ENCODE measurements at regions not wholly inside any gene's neighbourhood (a gene's known extent, or its start where the extent isn't known, plus 50 kb on each side); places are given as distances from the start of the nearest gene placed in this dataset.

DNA sequence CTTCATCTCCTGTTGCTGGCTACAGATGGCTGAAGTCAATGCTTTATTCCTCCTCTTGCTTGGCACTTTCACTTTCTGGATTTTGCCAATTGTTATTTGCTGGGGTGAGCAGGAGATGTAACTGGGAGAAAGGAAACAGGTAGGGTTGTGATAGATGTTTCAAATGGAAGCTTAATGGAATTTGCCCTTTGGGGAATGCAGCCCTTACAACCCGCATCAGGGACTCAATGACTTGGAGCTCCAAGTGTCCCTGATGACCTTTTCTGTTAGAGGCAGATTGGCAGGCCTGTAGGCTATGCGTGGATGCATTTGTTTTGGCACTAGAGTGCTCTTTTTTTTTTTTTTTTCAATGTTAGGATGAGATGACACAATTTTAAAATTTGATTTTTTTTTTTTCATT is 219.9 kb upstream of the GLRA1 start:
- Mint-ChIP-seq H3K9me3 (no peaks in the 10 kb centered on the region), H3K36me3 (no peaks in the 10 kb centered on the region), H3K4me3 (no peak overlapping the region), H3K27me3 (peaks cover 3 to 6% of the 10 kb centered on the region in 2 donors), H3K27ac (no peak overlapping the region), H3K4me1 (ENCODE audit: low read depth in 2 of 2) (no peaks in the 10 kb centered on the region)
- ATAC-seq (no peak), DNase-seq (ENCODE audit: low spot score) (no peak)

DNA sequence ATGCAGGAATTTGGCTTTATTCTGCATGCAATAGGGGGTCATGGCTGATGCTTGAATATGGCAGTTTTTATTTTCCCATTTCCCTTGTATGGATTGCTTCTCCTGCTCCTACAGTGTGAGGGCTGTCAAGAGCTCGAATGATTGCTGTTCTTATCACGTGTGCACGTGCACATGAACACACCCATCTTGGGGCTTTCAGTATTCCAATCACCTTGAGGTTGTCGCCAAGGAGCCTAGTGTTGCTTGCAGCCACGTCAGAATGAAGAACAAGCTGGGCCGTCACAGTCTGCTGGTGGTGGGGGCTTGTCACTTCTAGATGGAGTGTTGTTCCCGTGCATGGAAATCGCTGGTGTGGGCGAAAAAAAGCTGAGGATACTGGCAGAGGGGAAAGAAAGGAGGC is 219.4 kb upstream of the GLRA1 start:
- Mint-ChIP-seq H3K4me3 (no peak overlapping the region), H3K27ac (no peak overlapping the region), H3K36me3 (no peaks in the 10 kb centered on the region), H3K9me3 (no peaks in the 10 kb centered on the region), H3K4me1 (ENCODE audit: low read depth in 2 of 2) (no peaks in the 10 kb centered on the region), H3K27me3 (peaks cover 3 to 6% of the 10 kb centered on the region in 2 donors)
- ATAC-seq (no peak), DNase-seq (ENCODE audit: low spot score) (no peak)

DNA sequence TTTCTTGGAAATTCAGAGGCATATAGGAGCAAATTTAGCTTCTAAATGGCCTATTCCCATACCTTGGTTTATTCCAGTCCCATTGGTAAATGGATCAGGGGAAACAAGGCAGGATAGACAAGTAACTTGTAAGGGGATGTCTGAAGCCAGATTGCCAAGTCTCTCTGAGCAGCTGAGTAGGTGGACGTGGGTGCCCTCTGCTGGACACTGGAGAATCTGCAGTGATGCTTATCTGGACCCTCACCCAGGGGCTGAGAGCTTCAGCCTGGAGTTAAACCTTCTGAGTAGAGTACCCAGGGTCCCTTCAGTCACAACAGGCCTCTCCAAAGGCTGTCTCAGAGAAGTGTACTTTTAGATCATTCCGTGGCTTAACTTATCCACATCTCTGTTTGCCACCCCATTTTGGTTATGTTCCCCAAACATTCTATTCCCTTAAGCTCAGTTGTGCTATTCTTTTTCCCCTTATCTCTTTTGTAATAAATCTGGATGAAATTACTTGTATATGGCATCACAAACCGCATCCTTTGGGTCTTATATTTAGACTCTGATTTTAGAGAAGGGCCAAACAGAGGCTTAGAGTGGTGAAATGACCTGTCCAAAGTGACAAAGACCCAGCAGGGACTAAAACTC is 218.3 kb upstream of the GLRA1 start:
- Mint-ChIP-seq H3K36me3 (no peaks in the 10 kb centered on the region), H3K9me3 (no peaks in the 10 kb centered on the region), H3K27me3 (peaks cover 7 to 13% of the 10 kb centered on the region in 2 donors), H3K4me1 (ENCODE audit: low read depth in 2 of 2) (no peaks in the 10 kb centered on the region), H3K27ac (no peak overlapping the region), H3K4me3 (no peak overlapping the region)
- DNase-seq (ENCODE audit: low spot score) (peak; percentile 72), ATAC-seq (peak; percentile 70 to 71)

DNA sequence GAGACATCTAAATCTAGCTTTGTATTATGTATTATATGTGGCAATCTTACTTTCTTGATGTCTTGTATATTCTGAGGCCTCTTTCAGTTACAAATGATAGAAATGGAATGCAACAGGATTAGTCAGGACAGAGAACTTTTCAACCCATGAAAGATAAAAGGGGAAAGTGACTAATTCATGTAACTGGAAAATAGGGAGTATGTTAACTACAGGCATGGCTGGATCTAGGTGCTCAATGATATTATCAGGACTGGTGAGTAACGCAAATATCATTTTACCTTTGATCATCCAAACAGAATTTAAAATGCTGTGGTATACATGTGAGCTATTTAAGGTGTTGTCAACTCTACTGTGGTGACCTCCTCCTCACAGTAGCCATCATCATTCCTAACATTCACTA is 215.7 kb upstream of the GLRA1 start:
- H3K4me3 Mint-ChIP-seq = no peak overlapping the region
- no peaks in the 10 kb centered on the region for H3K9me3 Mint-ChIP-seq
- H3K27ac Mint-ChIP-seq = no peak overlapping the region
- H3K4me1 Mint-ChIP-seq (ENCODE audit: low read depth in 2 of 2) = no peaks in the 10 kb centered on the region
- H3K36me3 Mint-ChIP-seq = no peaks in the 10 kb centered on the region
- ATAC-seq (no peak), DNase-seq (ENCODE audit: low spot score) (no peak)
- peaks cover 5 to 15% of the 10 kb centered on the region in 2 donors for H3K27me3 Mint-ChIP-seq

DNA sequence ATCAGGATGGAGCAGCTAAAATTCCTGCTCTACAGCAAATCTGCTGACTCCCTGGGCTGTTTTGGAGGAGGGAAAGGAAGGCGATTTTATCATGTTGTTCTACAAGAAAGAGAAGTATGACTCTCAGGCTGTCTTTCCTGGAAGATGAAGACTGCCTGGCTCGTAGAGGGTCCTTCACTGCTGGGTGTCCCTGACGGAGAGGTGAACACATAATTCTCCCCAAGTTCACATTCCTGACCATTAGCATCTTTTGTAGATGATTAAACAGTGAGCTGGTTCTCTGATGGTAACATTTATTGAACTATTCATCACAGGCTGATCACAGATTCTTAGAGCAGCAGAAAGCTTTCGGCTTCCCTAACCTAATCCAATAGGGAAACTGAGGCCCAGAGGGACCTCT is 212.4 kb upstream of the GLRA1 start:
- H3K27me3 Mint-ChIP-seq = peaks cover 11 to 24% of the 10 kb centered on the region in 2 donors
- no peaks in the 10 kb centered on the region for H3K36me3 Mint-ChIP-seq
- no peaks in the 10 kb centered on the region for H3K9me3 Mint-ChIP-seq
- H3K4me1 Mint-ChIP-seq (ENCODE audit: low read depth in 2 of 2) = no peaks in the 10 kb centered on the region
- no peak for DNase-seq (ENCODE audit: low spot score)
- no peak overlapping the region for H3K4me3 Mint-ChIP-seq
- ATAC-seq = no peak
- no peak overlapping the region for H3K27ac Mint-ChIP-seq

DNA sequence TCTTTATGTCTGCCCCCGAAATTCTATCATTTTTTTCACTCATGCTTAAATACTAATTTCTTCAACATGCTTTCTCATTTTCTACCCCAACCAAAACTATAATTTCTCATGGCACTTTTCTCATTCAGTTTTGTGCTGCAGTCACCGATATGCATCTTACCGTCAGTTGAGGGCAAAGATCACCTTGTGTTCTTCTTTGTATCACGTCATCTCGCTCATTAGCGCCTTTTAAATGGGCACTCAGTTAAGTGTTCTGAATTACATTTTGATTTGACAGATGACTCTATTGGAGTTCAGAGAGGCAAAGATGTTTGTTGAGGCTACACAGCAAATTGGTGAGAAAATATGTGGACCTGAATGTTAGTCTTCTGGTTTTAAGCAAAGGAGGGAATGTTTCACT is 211.7 kb upstream of the GLRA1 start:
- Mint-ChIP-seq H3K4me3 (no peak overlapping the region), H3K9me3 (no peaks in the 10 kb centered on the region), H3K36me3 (no peaks in the 10 kb centered on the region), H3K27ac (no peak overlapping the region), H3K4me1 (ENCODE audit: low read depth in 2 of 2) (no peaks in the 10 kb centered on the region), H3K27me3 (peaks cover 11 to 24% of the 10 kb centered on the region in 2 donors)
- ATAC-seq (no peak), DNase-seq (ENCODE audit: low spot score) (no peak)

DNA sequence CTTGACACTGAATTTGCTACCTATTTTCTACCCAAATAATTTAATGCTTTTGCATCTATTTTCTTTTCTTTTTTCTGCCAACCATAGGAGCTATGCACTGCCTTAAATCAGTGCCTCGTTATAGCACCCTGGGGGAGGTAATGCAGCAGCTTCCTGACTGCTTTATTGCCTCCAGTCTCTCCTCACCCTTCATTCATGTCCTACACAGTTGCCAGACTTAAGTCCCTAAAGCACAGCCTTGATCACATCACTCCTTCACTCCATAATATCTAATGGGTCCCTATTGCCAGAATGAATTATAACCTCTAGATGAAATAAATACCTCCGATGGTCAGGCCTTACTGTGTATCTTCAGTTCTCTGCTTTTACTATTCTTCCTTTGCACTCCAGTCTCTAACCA is 211.2 kb upstream of the GLRA1 start:
- H3K36me3 Mint-ChIP-seq = no peaks in the 10 kb centered on the region

DNA sequence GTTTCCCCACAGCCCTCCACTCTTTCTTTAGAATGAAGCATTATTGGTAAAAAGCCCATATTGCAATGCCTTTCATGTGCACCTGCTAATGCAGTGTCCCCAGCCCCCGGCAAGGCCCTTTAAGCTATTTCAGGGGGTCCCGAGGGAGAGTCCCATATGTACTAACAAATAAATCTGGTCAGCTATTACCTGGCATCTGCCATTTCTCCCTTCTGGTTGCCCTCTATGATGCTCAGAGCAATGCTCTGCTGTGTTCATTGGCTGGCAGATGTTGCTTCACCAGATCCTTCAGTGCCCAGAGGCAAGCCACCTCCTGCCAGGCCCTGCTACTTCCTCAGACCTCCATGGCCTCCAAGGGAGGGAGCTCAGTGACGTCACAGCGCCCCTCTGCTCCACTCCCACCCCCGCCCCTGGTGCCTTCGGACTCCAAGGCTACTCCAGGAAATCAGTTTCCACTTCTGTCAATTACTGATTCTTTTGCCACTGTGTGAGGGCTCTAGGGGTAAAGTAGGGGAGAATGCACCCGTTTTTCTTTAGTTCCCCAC is 201.1 kb upstream of the GLRA1 start:
- Mint-ChIP-seq H3K27me3 (peaks cover 6 to 10% of the 10 kb centered on the region in 2 donors), H3K4me1 (ENCODE audit: low read depth in 2 of 2) (no peaks in the 10 kb centered on the region), H3K4me3 (no peak overlapping the region), H3K9me3 (no peaks in the 10 kb centered on the region), H3K36me3 (no peaks in the 10 kb centered on the region), H3K27ac (no peak overlapping the region)
- ATAC-seq (no peak), DNase-seq (ENCODE audit: low spot score) (no peak)

More for the DNA sequence above, 211.2 kb upstream of the GLRA1 start:
- no peak for DNase-seq (ENCODE audit: low spot score)
- peaks cover 11 to 24% of the 10 kb centered on the region in 2 donors for H3K27me3 Mint-ChIP-seq
- no peak overlapping the region for H3K4me3 Mint-ChIP-seq
- no peak for ATAC-seq
- H3K27ac Mint-ChIP-seq = no peak overlapping the region
- no peaks in the 10 kb centered on the region for H3K4me1 Mint-ChIP-seq (ENCODE audit: low read depth in 2 of 2)
- H3K9me3 Mint-ChIP-seq = no peaks in the 10 kb centered on the region

DNA sequence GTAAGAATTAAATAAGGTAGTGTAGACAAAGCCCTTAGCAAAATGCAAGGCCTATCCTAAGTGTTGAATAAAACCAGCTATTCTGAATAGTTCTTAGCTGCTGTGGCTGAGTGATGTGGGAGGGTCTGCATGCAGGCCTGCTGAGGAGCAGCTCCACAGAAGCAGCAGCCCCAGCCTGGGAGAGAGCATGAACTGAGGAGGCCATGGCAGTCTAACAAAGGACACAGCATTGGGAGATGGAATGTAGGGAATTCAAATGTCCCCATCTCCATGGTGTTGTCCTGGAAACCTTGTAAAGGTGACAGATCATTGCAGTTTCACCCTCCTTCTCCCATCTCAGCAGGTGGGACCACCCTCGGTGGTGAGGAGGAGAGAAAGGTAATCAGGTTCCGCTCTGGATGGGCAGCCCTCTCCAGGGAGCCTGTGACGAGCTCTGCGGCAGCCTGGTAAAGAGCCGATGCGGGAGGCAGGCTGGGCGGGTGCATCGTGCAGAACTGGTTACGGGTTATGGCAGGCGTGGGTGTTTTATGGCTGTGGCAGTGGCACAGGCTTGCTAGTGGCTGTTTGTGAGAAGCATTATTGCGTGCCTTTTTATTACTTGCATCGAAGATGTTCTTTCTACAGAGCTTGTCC is 199.9 kb upstream of the GLRA1 start:
- H3K4me3 Mint-ChIP-seq = no peak overlapping the region
- H3K36me3 Mint-ChIP-seq = no peaks in the 10 kb centered on the region
- H3K27me3 Mint-ChIP-seq = peaks cover 7 to 13% of the 10 kb centered on the region in 2 donors
- DNase-seq (ENCODE audit: low spot score) = no peak
- H3K27ac Mint-ChIP-seq = no peak overlapping the region
- no peak for ATAC-seq
- H3K4me1 Mint-ChIP-seq (ENCODE audit: low read depth in 2 of 2) = no peaks in the 10 kb centered on the region
- H3K9me3 Mint-ChIP-seq = no peaks in the 10 kb centered on the region

DNA sequence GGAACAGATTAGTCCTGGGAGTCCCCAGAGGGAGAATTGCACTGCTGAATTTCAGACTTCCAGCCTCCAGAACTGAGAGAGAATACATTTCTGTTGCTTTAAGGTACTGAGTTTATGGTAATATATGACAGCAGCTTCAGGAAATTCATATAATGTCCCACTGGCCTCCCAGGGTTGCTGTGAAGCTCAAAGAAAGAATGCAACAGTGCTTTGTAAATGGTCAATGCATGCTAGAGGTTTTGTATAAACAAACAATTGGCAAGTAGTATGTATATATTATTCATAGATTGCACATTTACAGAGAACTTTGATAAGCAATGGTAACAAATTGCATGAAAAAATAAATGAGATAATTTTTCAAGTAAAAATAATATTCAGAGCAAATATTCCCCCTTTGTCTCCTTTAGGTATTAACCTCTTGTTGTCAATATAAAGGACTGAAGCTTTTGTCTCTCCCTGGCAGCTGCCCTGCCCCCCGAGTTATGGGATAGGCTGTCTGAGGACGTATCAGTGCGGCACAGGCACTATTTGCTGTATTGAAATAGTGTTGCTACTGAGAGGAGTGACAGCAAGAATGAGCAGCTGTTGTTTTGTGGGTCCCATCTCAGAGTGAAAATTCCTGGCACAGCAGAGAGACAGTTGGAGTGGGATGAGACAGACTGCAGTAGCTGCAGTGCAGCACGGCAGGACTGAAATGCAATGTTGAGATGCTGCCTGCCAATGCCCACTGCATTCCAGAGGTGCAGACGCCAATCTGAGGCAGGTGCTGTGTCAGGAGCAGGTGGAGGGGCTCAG is 194.2 kb upstream of the GLRA1 start:
- no peak overlapping the region for H3K4me3 Mint-ChIP-seq
- peaks cover 5 to 22% of the 10 kb centered on the region in 2 donors for H3K27me3 Mint-ChIP-seq
- H3K9me3 Mint-ChIP-seq = no peaks in the 10 kb centered on the region
- no peak overlapping the region for H3K27ac Mint-ChIP-seq
- DNase-seq (ENCODE audit: low spot score) (no peak), ATAC-seq (no peak)
- H3K4me1 Mint-ChIP-seq (ENCODE audit: low read depth in 2 of 2) = no peaks in the 10 kb centered on the region
- no peaks in the 10 kb centered on the region for H3K36me3 Mint-ChIP-seq

DNA sequence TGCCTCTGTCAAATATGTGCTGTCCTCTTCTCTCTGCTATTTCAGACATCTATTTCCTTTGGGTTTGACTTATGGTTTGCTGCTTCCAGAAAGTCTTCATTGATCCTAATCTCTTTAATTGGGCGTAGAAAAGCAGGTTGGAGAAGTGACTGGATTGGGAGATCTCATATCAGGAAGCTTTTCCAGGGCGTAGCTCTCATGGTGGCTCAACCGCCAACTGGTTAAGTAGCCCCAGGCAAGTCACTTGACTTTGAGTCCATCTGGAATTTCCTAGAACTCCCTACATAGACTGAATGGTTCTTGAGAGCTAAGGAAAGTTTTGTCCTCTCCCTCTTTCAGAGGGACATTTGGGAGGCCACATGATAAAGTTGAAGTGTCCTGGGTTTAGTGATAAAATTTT is 192.3 kb upstream of the GLRA1 start:
- no peak for ATAC-seq
- Mint-ChIP-seq H3K36me3 (no peaks in the 10 kb centered on the region), H3K4me3 (no peak overlapping the region), H3K27ac (no peak overlapping the region), H3K9me3 (no peaks in the 10 kb centered on the region), H3K4me1 (ENCODE audit: low read depth in 2 of 2) (peaks cover 0 to 4% of the 10 kb centered on the region in 2 donors), H3K27me3 (peaks cover 5 to 22% of the 10 kb centered on the region in 2 donors)
- DNase-seq (ENCODE audit: low spot score) = no peak

DNA sequence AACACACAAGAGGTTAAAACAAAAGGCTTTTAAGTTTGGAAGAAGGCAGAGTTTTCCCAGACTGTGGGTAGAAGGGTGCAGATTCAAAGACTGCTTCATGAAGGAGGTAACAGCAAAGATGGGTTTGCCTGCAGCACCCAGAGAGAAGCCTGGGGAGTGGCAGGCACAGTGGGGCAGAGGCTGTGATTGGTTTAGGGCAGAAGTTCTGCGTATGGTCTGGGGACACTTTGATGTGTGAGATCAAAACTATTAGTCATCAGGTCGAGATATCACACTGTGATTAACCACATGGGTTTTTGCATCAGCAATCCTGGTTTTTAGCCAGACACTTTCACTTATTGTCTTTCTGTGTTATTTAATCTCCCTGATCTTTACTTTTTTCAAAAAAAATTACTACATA is 188.8 kb upstream of the GLRA1 start:
- Mint-ChIP-seq H3K27me3 (peaks cover 3 to 33% of the 10 kb centered on the region in 2 donors), H3K36me3 (no peaks in the 10 kb centered on the region), H3K27ac (no peak overlapping the region), H3K4me1 (ENCODE audit: low read depth in 2 of 2) (peaks cover 0 to 4% of the 10 kb centered on the region in 2 donors), H3K9me3 (peaks cover 5% of the 10 kb centered on the region), H3K4me3 (no peak overlapping the region)
- ATAC-seq (peak; percentile 64 to 91), DNase-seq (ENCODE audit: low spot score) (no peak)

DNA sequence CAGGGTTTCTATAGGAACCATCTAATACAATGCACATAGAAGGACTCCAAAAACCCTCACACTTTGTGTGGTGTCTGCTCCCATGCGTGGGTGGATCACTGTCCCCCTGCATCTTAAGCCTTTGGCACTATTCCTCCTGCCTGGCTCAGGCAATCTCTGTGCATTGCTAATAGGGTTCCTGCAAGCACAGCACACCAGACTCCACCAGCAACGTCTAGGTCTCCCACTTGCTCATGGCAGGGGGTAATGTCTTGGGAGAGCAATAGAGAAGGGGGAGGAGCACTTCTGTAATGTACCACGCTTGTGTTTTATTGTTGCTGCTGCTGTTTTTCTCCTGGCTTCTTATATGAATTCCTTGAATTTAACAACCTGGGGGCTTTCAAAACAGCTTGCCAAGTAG is 182.6 kb upstream of the GLRA1 start:
- H3K4me3 Mint-ChIP-seq = no peak overlapping the region
- H3K4me1 Mint-ChIP-seq (ENCODE audit: low read depth in 2 of 2) = no peaks in the 10 kb centered on the region
- ATAC-seq (no peak), DNase-seq (ENCODE audit: low spot score) (no peak)
- peaks cover 8% of the 10 kb centered on the region for H3K9me3 Mint-ChIP-seq
- H3K36me3 Mint-ChIP-seq = no peaks in the 10 kb centered on the region
- H3K27me3 Mint-ChIP-seq = peaks cover 0 to 31% of the 10 kb centered on the region in 2 donors
- H3K27ac Mint-ChIP-seq = no peak overlapping the region

DNA sequence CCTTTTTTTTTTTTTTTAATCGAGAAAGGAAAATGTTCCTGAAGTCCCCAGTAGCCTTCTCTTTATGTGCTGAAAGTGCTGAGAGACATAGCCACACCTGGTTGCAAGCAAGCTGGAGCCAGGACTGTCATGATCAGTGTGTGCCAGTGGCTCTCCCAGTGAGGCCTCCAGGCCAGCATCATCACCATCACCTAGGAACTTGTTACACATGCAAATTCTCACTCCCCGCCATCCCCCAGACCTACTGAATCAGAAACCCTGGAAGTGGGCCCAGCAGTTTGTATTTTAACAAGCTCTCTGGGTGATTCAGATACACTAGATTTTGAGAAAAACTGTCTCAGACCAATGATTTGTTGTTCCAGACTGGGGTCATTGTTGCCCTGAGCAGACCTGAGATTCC is 181.9 kb upstream of the GLRA1 start:
- no peak overlapping the region for H3K4me3 Mint-ChIP-seq
- H3K27me3 Mint-ChIP-seq = peaks cover 0 to 31% of the 10 kb centered on the region in 2 donors
- peaks cover 8% of the 10 kb centered on the region for H3K9me3 Mint-ChIP-seq
- H3K4me1 Mint-ChIP-seq (ENCODE audit: low read depth in 2 of 2) = no peaks in the 10 kb centered on the region
- no peaks in the 10 kb centered on the region for H3K36me3 Mint-ChIP-seq
- ATAC-seq = no peak
- no peak for DNase-seq (ENCODE audit: low spot score)
- H3K27ac Mint-ChIP-seq = no peak overlapping the region
